Nephron progenitor cell (in vitro differentiated cells): ENCODE measurements at regions not wholly inside any gene's neighbourhood (a gene's known extent, or its start where the extent isn't known, plus 50 kb on each side); places are given as distances from the start of the nearest gene placed in this dataset.

Experiments
- DNase-seq: peaks from one replicate; pipeline ENCODE4 v3.0.0; 2021
- H3K27ac Mint-ChIP-seq: 2 replicates; pipeline ENCODE4 v1.8.0; 2021; ENCODE audit warnings: mild to moderate bottlenecking, moderate library complexity, mixed read lengths
- H3K27me3 Mint-ChIP-seq: 2 replicates; pipeline ENCODE4 v1.8.0; 2021; ENCODE audit warnings: mild to moderate bottlenecking, low read depth, mixed read lengths; ENCODE audit not compliant: poor library complexity
- H3K36me3 Mint-ChIP-seq: 2 replicates; pipeline ENCODE4 v1.8.0; 2021; ENCODE audit warnings: low read depth, mixed read lengths
- H3K4me1 Mint-ChIP-seq: 2 replicates; pipeline ENCODE4 v1.8.0; 2021; ENCODE audit warnings: mixed read lengths
- H3K4me3 Mint-ChIP-seq: 2 replicates; pipeline ENCODE4 v1.8.0; 2021; ENCODE audit warnings: mild to moderate bottlenecking, moderate library complexity, mixed read lengths
- H3K9me3 Mint-ChIP-seq: 2 replicates; pipeline ENCODE4 v1.8.0; 2021; ENCODE audit warnings: mild to moderate bottlenecking, moderate library complexity, mixed read lengths
- CTCF ChIP-seq: fragments of 200-600 bp; sonication (generic); IDR thresholded peaks from 2 replicates; pipeline ENCODE4 v1.5.0; 2021; ENCODE audit warnings: antibody characterized with exemption

- no peak overlapping the region for H3K4me3 Mint-ChIP-seq
- peaks cover 12% of the 10 kb centered on the region for H3K4me1 Mint-ChIP-seq
- H3K36me3 Mint-ChIP-seq = no peaks in the 10 kb centered on the region
- H3K27me3 Mint-ChIP-seq = peaks cover 21% of the 10 kb centered on the region
- TF ChIP-seq CTCF = no peak
- no peak overlapping the region for H3K27ac Mint-ChIP-seq
- no peak for DNase-seq
- H3K9me3 Mint-ChIP-seq = no peaks in the 10 kb centered on the region
Observed at GRCh38 chr20:11982289-11982954, 64.7 kb downstream of the BTBD3 start.

GRCh38 chr20:11982955-11983470 lies 65.3 kb downstream of the BTBD3 start:
- no peak for TF ChIP-seq CTCF
- H3K4me1 Mint-ChIP-seq = peaks cover 12% of the 10 kb centered on the region
- H3K9me3 Mint-ChIP-seq = no peaks in the 10 kb centered on the region
- DNase-seq = peak; percentile 15
- H3K27ac Mint-ChIP-seq = no peak overlapping the region
- no peaks in the 10 kb centered on the region for H3K36me3 Mint-ChIP-seq
- peaks cover 24% of the 10 kb centered on the region for H3K27me3 Mint-ChIP-seq
- no peak overlapping the region for H3K4me3 Mint-ChIP-seq

DNA sequence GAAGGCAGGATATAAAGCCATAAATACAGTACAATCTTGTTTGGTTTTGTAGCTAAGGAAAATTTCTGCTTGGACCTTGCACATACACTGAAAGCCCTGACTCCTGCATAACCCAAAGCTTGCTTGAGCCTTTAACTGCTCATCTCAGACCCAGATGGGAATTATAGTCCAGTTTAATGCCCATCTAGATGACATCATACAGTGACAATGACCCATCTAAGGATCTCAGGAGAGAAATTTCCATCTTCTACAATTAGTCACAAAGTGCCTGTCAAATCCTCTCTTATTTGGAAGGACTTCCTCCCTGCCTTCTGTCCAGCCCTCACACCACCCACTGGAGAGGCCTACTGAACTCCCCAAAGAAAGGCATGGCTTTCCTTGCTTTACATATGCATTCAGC lies 69.3 kb downstream of the BTBD3 start:
- TF ChIP-seq CTCF = no peak
- Mint-ChIP-seq H3K36me3 (no peaks in the 10 kb centered on the region), H3K4me1 (peaks cover 12% of the 10 kb centered on the region), H3K27ac (no peak overlapping the region), H3K4me3 (no peak overlapping the region), H3K27me3 (peaks cover 14% of the 10 kb centered on the region), H3K9me3 (no peaks in the 10 kb centered on the region)
- DNase-seq = no peak

DNA sequence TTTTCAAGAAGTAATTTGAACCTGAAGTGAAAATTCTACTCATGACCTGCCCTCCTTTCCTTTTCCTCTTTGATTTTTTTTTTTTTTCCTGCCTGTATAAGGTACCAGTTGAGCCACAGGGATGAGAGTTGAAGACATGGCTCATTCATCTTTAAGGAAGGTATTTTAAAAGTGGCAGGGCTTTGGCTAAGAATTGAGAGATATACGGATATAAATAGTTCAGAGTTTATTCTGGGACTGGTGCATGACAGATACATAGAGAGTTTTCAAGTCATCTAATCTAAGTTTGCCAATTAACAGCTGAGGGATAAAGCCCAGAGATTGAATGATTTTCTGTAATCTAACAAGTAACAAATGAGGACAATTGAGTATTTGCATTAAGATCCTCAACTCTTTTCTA lies 69.8 kb downstream of the BTBD3 start:
- no peak overlapping the region for H3K27ac Mint-ChIP-seq
- H3K4me1 Mint-ChIP-seq = peaks cover 7% of the 10 kb centered on the region
- H3K9me3 Mint-ChIP-seq = no peaks in the 10 kb centered on the region
- no peak for DNase-seq
- TF ChIP-seq CTCF = no peak
- H3K36me3 Mint-ChIP-seq = no peaks in the 10 kb centered on the region
- peaks cover 14% of the 10 kb centered on the region for H3K27me3 Mint-ChIP-seq
- H3K4me3 Mint-ChIP-seq = no peak overlapping the region

DNA sequence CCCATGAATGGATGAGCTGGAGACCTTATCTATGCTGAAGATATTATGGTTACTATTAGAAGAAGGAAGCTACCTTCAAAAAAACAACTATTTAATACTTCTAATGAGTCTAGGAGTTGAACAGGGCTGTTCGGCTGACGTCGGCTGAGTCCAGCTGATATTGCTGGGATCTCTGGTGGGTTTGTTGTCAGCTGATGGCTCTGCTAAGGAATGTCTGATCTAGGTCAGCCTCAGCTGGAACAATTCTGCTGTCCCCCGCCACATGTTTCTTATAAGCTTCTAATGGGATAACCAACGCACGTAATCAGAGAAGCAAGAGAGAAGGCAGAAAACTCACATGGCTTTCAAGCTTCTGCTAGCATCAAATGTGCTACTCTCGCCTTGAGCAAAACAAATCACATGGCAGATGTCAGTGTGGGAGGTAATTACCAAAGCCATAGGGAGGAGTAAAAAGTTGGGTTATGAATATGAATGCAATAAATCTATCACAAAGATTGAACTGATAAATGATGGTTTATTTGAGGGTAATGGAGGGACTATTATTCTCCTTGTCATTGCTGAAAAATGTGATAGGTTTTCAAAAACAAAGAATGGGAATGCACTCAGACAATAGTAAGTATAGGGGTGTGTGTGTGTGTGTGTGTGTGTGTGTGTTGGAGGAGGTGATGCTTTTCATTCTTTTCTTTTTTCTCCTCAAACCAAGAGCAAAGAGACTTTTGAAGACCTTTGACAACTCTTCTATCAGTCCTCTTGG lies 71.5 kb downstream of the BTBD3 start:
- peaks cover 9% of the 10 kb centered on the region for H3K27me3 Mint-ChIP-seq
- DNase-seq = no peak
- no peak overlapping the region for H3K27ac Mint-ChIP-seq
- H3K4me1 Mint-ChIP-seq = no peaks in the 10 kb centered on the region
- H3K9me3 Mint-ChIP-seq = no peaks in the 10 kb centered on the region
- no peak overlapping the region for H3K4me3 Mint-ChIP-seq
- no peak for TF ChIP-seq CTCF
- no peaks in the 10 kb centered on the region for H3K36me3 Mint-ChIP-seq
